22Rv1 (cell line): ENCODE measurements at regions not wholly inside any gene's neighbourhood (a gene's known extent, or its start where the extent isn't known, plus 50 kb on each side); places are given as distances from the start of the nearest gene placed in this dataset.

ENCODE experiments used
- ZFX ChIP-seq: fragments of 450-650 bp; IDR thresholded peaks from 2 replicates; pipeline ENCODE4 v1.6.1; 2017; ENCODE audit warnings: antibody characterized with exemption, borderline replicate concordance
- TF ChIP-seq, protein P1 (sequence below): fragments of 450-650 bp; IDR thresholded peaks from 2 replicates; pipeline ENCODE4 v1.5.1; 2017; ENCODE audit warnings: mild to moderate bottlenecking

GRCh38 chr3:116563351-116563750, 118.1 kb upstream of the LSAMP start:
- TF ChIP-seq, protein P1, sequence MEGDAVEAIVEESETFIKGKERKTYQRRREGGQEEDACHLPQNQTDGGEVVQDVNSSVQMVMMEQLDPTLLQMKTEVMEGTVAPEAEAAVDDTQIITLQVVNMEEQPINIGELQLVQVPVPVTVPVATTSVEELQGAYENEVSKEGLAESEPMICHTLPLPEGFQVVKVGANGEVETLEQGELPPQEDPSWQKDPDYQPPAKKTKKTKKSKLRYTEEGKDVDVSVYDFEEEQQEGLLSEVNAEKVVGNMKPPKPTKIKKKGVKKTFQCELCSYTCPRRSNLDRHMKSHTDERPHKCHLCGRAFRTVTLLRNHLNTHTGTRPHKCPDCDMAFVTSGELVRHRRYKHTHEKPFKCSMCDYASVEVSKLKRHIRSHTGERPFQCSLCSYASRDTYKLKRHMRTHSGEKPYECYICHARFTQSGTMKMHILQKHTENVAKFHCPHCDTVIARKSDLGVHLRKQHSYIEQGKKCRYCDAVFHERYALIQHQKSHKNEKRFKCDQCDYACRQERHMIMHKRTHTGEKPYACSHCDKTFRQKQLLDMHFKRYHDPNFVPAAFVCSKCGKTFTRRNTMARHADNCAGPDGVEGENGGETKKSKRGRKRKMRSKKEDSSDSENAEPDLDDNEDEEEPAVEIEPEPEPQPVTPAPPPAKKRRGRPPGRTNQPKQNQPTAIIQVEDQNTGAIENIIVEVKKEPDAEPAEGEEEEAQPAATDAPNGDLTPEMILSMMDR: no peak
- no peak for TF ChIP-seq ZFX
